Body of pancreas (tissue), 4 donors: ENCODE measurements at regions not wholly inside any gene's neighbourhood (a gene's known extent, or its start where the extent isn't known, plus 50 kb on each side); places are given as distances from the start of the nearest gene placed in this dataset.

Experiments
- ATAC-seq: fragments of 150-250 bp; one replicate; pipeline ENCODE4 v1.9.1; 2016
- DNase-seq, 4 donors: peaks; one replicate each; pipeline ENCODE4 v3.0.0-alpha.2; 2019
- H3K27ac ChIP-seq, 4 donors: fragments of 200-600 bp; sonication (generic); 1 replicate in 3 of 4; 2 replicates in 1 of 4; pipeline versions ENCODE4 v1.5.1 to v1.6.1; 2016 to 2019; ENCODE audit warnings: mild to moderate bottlenecking in 1 of 4, mixed read lengths in 1 of 4, moderate library complexity in 1 of 4
- H3K27me3 ChIP-seq, 2 donors: fragments of 200-600 bp; sonication (generic); one replicate each; pipeline ENCODE4 v1.6.0; 2016; ENCODE audit warnings: mild to moderate bottlenecking in 1 of 2
- H3K36me3 ChIP-seq, 2 donors: fragments of 200-600 bp; sonication (generic); replicated peaks in 1 of 2; 2 replicates each; pipeline ENCODE4 v1.5.1; 2016; ENCODE audit warnings: low read depth in 2 of 2; ENCODE audit not compliant: insufficient read depth in 1 of 2
- H3K4me1 ChIP-seq: fragments of 200-600 bp; sonication (generic); one replicate; pipeline ENCODE4 v1.6.0; 2016
- H3K4me3 ChIP-seq, 2 donors: fragments of 200-600 bp; sonication (generic); 1 replicate in 1 of 2; 2 replicates in 1 of 2; pipeline ENCODE4 v1.5.1; 2016 to 2019
- H3K9me3 ChIP-seq, 3 donors: fragments of 200-600 bp; sonication (generic); 1 replicate in 2 of 3; 2 replicates in 1 of 3; pipeline ENCODE4 v1.5.1; 2016
- CTCF ChIP-seq, 7 experiments: fragments of 450-650 bp in 4 of 7; fragments of 200-600 bp in 3 of 7; sonication (generic) in 3 of 7; IDR thresholded peaks; one replicate each; pipeline ENCODE4 v1.5.1; 2016 to 2019; ENCODE audit warnings: antibody characterized with exemption in 7 of 7
- POLR2A ChIP-seq, 3 donors: fragments of 450-650 bp; IDR thresholded peaks; one replicate each; pipeline ENCODE4 v1.6.1; 2016; ENCODE audit warnings: antibody characterized with exemption in 3 of 3, mild to moderate bottlenecking in 2 of 3
- WGBS, 2 donors: methylation state at CpG; one replicate each; pipeline ENCODE4 v1.1.5; 2017; 5-methylcytosine and 5-hydroxymethylcytosine counted together
- intact Hi-C: fragments of 100-400 bp; cut with DNase I; formaldehyde crosslinking; loops from one replicate; pipeline ENCODE4 v1.15.1; 2023

- Histone ChIP-seq H3K4me3 (no peak overlapping the region), H3K9me3 (no peaks in the 10 kb centered on the region), H3K27ac (no peak overlapping the region), H3K27me3 (no peaks in the 10 kb centered on the region), H3K4me1 (no peaks in the 10 kb centered on the region), H3K36me3 (no peaks in the 10 kb centered on the region)
- intact Hi-C loops = no loop called here
- TF ChIP-seq POLR2A (IDR thresholded peaks at IDR 0.05) (no peak), CTCF (IDR thresholded peaks at IDR 0.05) (no peak)
- no peak for ATAC-seq
- 63 to 87% methylated on average over 2 of the region's 2 CpGs for WGBS, 2 donors
- no peak for DNase-seq
Measured at GRCh38 chr4:86529436-86529835, 64.7 kb upstream of the PTPN13 start.

- no peak for TF ChIP-seq CTCF (IDR thresholded peaks at IDR 0.05)
- TF ChIP-seq POLR2A (IDR thresholded peaks at IDR 0.05) = no peak
- Histone ChIP-seq H3K27ac (no peak overlapping the region), H3K27me3 (no peaks in the 10 kb centered on the region), H3K4me3 (no peak overlapping the region), H3K4me1 (no peaks in the 10 kb centered on the region), H3K36me3 (no peaks in the 10 kb centered on the region), H3K9me3 (no peaks in the 10 kb centered on the region)
- ATAC-seq = no peak
- intact Hi-C loops = no loop called here
- DNase-seq = no peak
- WGBS, 2 donors = 78 to 85% methylated on average over 1 of the region's 1 CpG
Measured at GRCh38 chr4:86530183-86530582, 63.9 kb upstream of the PTPN13 start.

GRCh38 chr4:86531440-86531839, 62.7 kb upstream of the PTPN13 start:
- Histone ChIP-seq H3K27ac (no peak overlapping the region), H3K27me3 (no peaks in the 10 kb centered on the region), H3K36me3 (no peaks in the 10 kb centered on the region), H3K9me3 (no peaks in the 10 kb centered on the region), H3K4me3 (no peak overlapping the region), H3K4me1 (no peaks in the 10 kb centered on the region)
- intact Hi-C loops = no loop called here
- TF ChIP-seq CTCF (IDR thresholded peaks at IDR 0.05) = no peak
- no peak for TF ChIP-seq POLR2A (IDR thresholded peaks at IDR 0.05)
- DNase-seq (no peak), ATAC-seq (no peak)
- WGBS, 2 donors = 81 to 82% methylated on average over 2 of the region's 2 CpGs

- 77 to 78% methylated on average over 1 of the region's 1 CpG for WGBS, 2 donors
- DNase-seq (no peak), ATAC-seq (no peak)
- H3K36me3 ChIP-seq = no peaks in the 10 kb centered on the region
- no peak overlapping the region for H3K4me3 ChIP-seq
- intact Hi-C loops = no loop called here
- H3K27ac ChIP-seq = no peak overlapping the region
- no peaks in the 10 kb centered on the region for H3K9me3 ChIP-seq
- H3K27me3 ChIP-seq = no peaks in the 10 kb centered on the region
- H3K4me1 ChIP-seq = no peaks in the 10 kb centered on the region
- TF ChIP-seq CTCF (IDR thresholded peaks at IDR 0.05) (no peak), POLR2A (IDR thresholded peaks at IDR 0.05) (no peak)
Measured at GRCh38 chr4:86532851-86533250, 61.3 kb upstream of the PTPN13 start.

- no peaks in the 10 kb centered on the region for H3K36me3 ChIP-seq
- no peak overlapping the region for H3K27ac ChIP-seq
- ATAC-seq (no peak), DNase-seq (no peak)
- H3K27me3 ChIP-seq = no peaks in the 10 kb centered on the region
- no peaks in the 10 kb centered on the region for H3K4me1 ChIP-seq
- intact Hi-C loops = no loop called here
- H3K9me3 ChIP-seq = no peaks in the 10 kb centered on the region
- 80 to 81% methylated on average over 2 of the region's 2 CpGs for WGBS, 2 donors
- no peak overlapping the region for H3K4me3 ChIP-seq
- TF ChIP-seq POLR2A (IDR thresholded peaks at IDR 0.05) (no peak), CTCF (IDR thresholded peaks at IDR 0.05) (no peak)
Measured at GRCh38 chr4:86536151-86536550, 58.0 kb upstream of the PTPN13 start.
